Cerebellar nuclear complex (tissue), 1 donor: ENCODE measurements at regions not wholly inside any gene's neighbourhood (a gene's known extent, or its start where the extent isn't known, plus 50 kb on each side); places are given as distances from the start of the nearest gene placed in this dataset.
"Not testable (repeated sequence)": the region's sequence is repeated elsewhere in the genome, so short reads cannot be mapped to it uniquely, and the experiment has no call there.

ENCODE experiments used
- DNase-seq, 2 experiments: peaks; one replicate each; lab custom pipeline; 2025; lab: John Stamatoyannopoulos, UW

DNA sequence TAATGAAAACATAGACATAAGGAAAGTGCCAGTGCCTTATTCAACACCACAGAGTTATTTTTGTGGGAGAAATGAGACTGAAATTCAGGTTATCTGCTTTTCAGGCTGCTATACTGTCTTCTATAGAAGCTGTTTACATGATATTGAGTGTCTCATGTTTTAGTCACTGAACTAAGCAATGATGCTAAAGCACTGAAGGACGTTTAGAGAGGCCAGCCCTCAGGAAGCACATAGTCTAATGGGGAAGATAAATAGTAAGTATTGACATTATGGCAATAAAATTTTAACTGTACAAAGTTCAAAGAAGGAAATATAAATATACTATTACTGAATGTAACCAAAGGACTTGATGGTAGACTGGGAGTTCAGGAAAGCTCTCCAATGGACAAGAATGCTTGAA lies 186.4 kb upstream of the ZC3H15 start:
- no peak for DNase-seq

DNA sequence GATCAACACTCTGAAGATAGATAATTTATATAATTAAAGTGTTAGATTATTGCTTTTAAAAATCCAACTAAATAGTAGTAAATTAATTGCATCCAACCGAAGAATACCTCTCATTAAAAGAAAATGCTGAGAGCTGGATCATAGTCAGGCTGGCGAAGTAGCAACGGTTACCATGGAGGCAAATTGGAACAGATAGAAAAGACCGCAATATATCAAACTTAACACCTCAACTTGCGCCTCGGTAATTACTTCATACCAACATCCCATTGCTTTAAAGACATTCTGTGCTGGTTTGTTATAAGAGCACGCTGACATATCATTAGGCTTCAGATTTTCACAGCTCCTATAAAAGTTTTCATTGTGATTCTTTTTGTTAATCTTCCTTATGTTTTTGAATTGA lies 183.8 kb upstream of the ZC3H15 start:
- no peak for DNase-seq

DNA sequence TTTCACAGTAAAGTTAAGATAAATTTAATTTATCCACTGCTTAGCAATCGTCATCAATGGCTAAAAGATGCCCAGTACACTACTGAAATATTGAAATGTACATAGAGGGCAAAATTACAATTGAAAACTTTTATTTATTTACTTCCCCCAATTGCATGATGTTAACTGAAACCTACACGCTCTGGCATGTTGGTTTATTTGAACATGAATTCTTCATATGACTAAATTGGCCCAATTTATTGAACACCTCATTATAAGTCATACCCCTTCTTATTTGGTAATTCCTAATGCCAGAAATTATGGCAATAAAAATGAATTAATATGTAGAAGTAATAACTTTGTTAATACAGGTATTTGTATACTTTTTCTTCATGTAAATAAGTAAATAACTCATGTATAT lies 183.0 kb upstream of the ZC3H15 start:
- no peak for DNase-seq

DNA sequence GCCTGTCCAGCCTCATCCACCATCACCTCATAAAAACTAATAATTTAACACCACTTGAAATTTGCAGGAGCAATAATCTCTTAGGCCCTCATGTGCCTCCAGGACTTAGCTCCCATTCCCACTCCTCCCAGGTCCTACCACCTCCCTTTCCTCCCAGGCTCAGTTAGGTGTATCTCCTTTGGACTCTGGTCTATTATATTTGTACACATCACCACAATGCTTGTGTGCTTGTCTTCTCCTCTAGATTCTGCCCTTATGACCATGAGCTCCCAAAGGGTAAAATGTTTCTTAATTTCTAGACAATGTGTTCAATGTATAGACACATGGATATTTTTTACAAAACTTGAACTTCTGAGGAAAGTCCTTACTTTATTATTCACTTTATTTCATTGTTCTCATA lies 182.0 kb upstream of the ZC3H15 start:
- DNase-seq: no peak

DNA sequence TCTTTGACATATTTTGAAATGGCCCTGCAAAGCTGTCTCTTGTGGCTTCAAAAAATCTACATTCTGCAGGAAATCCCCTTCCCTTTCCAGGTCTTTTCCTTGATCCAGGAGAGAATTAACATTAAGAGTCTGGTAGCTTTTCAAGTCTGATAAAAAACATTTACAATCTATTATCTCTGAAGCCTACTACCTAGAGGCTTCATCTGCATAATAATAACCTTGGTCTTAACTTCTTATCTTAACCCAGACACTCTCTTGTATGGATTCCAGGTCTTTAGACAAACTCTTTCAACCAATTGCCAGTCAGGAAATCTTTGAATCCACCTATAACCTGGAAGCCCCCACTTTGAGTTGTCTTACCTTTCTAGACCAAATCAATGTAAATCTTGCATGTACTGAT lies 179.3 kb upstream of the ZC3H15 start:
- no peak for DNase-seq

DNA sequence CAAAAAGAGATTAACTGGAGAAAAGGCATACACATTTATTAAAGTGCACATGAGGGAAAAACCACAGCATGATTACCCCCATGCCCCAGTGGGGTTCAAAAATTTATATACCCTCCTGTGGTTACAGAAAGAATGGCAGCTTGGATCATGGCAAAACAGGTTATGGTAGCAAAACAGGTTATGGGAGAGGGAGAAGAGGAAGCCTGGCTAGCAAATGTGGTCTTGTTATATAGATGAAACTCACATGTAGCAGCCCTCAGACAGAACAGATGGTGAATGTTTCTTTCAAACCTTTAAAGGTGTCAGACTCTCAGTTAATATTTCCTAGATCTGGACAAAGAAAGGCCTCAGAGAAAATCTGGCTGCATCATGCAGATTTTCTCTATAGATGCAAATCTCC lies 178.2 kb upstream of the ZC3H15 start:
- DNase-seq: no peak

DNA sequence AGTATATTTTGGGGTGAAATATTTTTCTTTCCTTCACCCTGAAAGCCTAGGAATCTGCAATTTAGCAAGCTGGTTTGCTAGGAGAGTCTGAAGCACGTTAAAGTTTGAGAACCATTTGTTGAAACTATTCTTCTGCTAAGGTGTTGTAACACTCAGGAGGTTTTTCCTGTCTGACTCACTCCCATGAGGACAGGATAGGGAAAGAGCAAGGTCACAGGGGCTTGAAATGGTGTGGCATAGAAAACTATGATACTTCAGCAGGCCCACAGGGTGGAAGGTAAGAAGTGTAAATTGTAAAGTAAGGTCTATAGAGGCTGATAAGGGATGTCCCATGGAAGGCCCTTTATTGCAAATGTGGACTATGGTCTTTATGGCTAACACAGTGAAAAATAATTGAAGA lies 177.7 kb upstream of the ZC3H15 start:
- no peak for DNase-seq

DNA sequence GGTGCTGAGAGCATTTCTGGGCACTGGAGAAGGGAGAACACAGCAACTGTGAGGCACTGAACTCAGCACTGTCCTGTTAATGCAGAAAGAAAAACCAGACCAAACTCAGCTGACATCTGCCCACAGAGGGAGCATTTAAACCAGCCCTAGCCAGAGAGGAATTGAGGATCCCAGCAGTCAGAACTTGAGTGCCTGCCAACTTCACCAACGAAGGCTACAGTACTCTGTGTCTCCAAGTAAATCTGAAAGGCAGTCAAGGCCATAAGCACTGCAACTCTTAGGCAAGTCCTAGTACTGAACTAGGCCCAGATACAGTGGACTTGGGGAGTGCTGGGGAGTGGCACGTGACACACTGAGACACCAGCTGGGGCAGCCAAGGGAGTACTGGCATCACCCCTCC lies 176.2 kb upstream of the ZC3H15 start:
- no peak for DNase-seq

DNA sequence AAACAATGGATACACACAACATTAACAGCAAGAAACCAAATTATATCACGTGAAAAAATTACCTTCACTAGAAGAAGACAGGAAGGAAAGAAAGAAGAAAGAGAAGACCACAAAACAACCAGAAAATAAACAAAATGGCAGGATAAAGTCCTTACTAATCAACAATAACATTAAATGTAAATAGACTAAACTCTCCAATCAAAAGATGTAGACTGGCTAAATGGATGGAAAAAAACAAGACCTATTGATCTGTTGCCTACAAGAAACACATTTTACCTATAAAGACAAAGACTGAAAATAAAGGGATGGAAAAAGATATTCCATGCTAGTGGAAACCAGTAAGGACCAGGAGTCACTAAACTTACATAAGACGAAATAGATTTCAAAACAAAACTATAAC lies 167.0 kb upstream of the ZC3H15 start:
- no peak for DNase-seq

DNA sequence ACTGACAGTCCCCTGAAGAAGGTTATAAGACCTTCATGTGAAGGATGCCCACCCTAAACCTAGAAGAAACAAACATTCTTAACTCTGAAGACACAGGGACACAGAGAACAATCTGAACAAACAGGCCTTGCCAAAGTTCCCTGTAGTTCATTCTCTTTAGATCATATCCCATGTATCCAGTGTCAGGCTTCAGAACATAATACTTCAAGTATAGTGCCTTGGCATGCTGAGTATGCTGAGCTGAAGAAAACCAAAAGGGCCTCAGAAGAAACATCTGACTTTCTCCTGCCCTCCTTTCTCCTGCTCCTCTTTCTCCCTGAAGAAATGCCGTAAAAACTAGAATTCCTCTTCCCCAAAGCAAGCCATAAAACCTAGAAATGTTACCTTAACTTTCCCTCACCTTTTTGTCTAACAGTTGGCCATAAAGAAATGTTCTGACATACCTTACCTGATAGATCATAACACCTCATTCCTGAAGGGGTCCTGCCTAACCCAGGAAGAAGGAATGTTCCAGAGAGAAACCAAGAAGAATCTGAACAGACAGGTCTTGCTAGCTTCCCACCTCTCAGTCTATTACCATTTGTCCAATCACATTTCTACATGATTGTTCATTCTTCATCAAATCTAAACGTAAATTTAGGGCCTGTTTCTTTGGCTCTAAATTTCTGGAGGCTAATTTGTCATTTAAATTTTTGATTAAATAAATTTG lies 160.1 kb upstream of the ZC3H15 start:
- DNase-seq: no peak

DNA sequence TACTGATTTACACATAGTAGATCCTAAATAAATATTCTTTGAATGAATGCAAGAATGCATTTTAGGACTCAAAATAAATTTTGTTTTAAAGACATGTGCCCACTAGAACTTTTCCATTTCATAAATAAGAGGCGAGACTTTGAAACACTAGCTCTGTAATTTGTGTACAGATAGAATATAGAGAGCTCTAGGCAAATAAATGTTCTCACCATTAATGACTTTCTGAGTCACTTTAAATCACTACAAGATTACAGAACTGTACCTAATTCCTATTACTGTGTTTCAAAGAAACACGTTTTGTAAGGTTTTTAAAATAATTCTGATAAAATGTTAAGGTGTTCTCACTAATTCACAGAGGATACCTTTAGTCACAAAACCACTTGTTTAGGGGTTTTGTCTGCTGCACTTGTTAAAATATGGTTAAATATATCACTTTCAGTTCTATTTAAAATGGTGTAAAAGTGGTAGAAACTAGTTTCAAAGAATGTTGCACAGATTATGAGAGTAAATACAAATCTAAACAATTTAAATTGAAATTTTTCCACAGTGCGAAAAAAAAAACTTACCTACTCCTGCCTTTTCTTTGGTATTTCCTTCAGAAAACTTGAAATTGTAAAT lies 158.7 kb upstream of the ZC3H15 start:
- DNase-seq: no peak

DNA sequence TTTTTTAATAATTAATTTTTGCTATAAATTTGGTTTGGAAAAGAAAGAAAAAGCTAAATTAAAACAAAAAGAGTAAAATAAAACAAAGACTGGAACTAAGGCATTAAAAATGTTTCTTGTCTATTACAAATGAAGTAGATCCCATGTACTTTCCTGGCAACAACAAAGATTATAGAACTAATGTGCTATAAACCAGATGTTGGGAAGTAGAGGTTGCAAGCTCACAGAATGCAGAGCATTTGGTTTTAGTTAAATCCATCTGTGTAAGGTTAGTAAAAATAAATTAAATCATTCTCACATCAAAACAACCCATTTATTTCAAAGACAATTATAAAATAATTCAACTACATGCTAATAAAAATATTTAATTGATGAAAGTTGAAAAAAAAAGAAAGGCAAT lies 157.2 kb upstream of the ZC3H15 start:
- no peak for DNase-seq

DNA sequence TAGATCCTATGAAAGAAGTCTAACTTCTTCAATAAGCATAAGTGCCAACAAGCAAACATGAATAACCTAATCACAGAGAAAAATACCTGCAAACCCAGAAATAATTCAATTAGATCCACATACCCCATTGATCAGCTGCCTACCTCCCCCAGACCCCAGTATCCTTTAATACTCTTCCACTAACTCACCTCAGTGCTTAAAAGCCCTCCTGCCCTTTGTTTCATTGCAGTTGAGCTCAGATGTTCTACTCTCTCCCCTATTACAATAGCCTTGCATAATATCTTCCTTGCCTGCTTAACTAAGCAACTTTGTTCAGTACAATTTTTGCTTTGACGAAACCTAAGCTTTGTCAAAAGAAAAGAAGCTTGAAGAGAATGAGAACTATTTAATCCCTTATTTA lies 156.0 kb upstream of the ZC3H15 start:
- DNase-seq: no peak

DNA sequence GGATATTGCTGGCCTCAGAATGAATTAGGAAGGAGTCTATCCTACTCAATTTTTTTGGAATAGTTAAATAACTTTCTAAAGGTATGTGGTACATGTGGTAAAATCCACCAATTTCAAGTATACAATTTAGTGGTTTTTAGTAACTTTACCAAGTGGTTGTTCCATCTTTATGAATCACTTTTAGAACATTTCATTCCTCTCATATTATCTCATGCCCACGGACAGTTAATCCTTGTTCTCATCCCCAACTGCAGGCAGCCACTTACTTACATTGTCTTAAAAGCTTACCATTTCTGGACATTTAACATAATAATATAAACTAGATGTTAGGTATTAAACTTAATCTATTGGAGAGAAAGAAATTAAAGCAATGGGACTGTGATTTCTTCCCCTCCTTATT lies 146.3 kb upstream of the ZC3H15 start:
- no peak for DNase-seq

DNA sequence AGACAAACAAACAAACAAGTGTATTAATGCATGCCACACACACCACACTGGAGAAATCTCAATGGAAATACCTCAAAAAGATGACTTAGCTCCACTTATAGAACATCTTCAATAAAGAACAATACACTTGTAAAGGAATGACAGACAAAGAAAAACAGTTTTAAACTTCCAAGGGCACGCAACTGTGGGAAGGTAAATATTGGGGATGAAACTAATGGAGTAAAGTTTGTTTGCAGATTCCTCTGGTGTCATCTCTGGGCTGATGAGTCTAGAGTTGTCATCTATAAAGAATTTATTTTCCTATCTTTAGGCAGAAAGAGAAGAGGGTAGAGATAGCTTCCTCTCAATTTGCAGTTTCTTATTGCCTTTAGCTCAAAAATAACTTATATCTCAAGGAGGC lies 144.0 kb upstream of the ZC3H15 start:
- no peak for DNase-seq

DNA sequence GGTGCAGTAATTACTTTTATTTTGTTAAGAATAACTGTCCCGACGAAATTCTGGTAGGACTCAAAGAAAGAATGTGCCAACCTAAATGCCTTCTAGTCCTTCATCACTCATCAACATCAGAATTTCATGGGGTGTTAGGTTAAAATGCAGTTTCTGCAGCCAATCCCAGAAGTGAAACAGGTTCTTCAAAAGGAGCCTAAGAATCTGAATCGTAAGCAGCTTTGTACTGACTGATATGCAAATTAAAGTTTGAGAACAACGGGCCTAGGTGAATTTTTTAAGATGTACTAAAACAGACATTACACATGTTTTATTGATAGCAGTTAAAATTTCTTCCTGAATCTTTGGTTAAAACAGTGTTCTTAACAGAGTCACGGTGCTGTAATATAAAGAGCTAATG lies 140.3 kb upstream of the ZC3H15 start:
- no peak for DNase-seq

DNA sequence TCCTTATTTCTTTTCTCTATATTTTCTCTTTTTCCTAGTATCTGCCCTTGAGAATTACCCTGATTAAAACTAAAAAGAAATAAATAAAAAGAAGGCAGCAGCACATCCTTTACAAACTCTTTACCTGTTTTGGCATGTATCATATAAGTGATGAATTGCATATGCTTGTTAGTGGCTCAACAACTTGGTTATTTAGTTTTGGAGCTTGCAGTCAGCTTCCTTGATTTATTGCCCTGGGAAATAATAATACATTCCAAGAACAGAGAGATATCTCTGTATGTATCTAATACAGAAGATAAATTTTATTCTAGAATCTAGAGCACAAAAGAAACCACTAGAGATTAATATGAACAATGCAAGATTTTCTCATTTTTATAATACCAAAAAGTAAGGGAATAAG lies 139.8 kb upstream of the ZC3H15 start:
- DNase-seq: no peak

DNA sequence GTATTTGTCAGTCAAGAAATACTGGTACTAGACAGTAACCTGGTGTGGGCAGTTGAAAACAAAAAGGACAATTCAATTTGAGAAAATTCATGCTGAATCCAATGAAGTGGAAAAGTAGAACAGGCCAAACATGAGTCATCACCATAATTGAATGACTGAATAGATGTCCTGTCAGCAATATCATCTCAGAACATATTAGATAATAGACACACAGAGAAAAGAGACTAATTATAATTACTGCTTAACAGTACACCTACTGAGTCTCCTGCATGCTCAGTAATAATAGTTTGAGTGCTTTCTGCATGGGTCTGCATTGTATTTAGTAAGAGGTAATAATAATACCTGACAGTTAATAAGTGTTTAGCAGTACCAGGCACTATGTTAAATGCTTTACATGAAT lies 138.6 kb upstream of the ZC3H15 start:
- no peak for DNase-seq

DNA sequence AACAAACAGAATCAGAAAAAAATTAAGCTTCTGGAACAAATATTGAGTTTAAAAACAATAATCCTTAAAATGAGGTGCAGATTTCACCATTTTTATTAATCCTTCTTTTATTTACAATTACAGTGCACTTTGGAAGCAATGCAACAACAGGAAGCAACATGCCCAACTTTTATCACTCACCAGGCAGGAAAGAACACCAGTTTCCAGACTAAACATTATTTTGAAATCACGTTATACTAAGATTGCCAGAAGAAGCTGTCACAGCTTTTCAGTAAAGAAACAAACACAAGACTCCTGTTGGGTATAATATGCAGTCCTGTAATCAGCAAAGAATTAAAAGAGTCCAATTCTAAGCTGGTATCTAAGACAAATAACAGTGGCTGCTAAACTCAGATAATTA lies 137.9 kb upstream of the ZC3H15 start:
- DNase-seq: no peak

DNA sequence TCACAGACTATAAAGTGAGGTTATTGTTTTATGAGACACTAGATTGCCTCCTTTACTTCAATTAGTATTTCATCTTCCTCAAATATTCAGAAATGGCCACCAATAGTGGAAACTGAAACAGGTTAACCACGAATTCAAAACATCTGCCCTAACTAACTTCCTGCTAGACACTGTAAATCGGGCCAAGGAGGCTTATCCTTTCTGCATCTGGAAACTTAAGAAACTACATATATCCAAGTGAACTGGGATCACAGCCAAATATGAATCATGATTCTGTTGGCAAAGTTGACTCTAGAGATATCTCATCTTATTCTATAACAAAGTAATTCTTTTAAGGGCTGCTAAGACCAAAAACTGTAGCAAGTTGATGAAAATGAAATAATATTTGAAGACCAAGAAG lies 136.6 kb upstream of the ZC3H15 start:
- DNase-seq: no peak

DNA sequence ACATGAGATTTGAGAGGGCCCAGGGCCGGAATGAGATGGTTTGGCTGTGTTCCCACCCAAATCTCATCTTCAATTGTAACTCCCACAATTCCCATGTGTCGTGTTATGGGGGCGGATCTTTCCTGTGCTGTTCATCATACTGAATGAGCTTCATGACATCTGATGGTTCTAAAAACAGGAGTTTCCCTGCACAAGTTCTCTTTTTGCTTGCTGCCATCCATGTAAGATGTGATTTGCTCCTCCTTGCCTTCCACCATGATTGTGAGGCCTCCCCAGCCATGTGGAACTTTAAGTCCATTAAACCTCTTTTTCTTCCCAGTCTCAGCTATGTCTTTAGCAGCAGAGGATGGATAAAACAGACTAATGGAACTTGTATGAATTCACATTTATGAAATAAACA lies 131.9 kb upstream of the ZC3H15 start:
- DNase-seq: not testable (repeated sequence)

DNA sequence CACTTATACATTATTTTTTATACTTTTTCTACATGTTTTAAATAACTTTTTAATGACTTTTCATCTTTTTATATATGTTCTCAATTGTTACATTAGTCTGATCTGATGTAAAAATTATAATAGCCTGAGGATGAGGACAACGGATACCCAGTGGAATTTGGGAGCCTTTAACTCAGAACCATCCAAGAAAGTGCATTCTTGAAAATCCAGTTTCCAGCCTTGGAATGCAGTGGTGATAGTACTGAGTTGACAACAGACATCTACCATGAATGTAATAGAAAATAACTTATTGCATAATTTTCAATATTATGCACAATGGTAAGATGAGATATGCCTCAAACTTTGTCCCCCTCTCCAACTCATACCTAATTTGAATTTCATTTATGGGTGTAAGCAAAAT lies 120.7 kb upstream of the ZC3H15 start:
- DNase-seq: no peak

DNA sequence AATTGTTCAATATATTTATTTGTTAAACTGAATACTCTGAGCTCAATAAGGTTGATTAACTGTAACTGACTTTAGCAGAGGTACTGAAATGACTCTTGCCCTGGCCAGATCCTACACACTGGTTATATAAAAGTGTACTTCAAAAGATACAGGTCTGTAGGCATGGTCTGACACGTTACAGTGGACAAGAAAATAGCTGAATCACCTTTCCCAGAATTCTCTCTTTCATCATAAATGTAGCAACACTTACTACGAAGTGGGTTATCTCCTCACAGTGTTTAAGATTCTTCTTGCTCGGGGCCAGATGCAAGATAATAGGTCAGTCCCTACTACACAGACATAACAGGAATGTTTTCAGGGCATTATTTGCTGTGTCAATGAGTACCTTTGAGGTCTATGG lies 107.0 kb upstream of the ZC3H15 start:
- DNase-seq: no peak

DNA sequence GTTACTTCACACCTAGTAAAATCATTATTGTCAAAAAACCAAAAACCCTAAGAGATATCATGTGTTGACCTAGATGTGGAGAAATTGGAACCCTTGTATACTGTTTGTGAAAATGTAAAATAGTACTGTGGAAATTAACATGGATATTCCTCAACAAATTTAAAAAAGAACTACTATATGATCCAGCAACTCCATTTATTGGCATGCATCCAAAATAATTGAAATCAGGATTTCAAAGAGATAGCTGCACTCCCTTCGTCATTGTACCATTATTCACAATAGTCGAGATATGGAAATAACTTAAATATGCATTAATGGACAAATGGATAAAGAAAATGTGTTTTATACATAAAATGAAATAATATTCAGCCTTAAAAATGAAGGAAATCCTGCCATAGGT lies 105.3 kb upstream of the ZC3H15 start:
- DNase-seq: no peak
